Skin epidermis (tissue), 12 donors: ENCODE measurements at regions not wholly inside any gene's neighbourhood (a gene's known extent, or its start where the extent isn't known, plus 50 kb on each side); places are given as distances from the start of the nearest gene placed in this dataset.
"Not testable (repeated sequence)": the region's sequence is repeated elsewhere in the genome, so short reads cannot be mapped to it uniquely, and the experiment has no call there.

Experiments
- H3K27ac ChIP-seq, 21 experiments: fragments of 200-600 bp; sonication (generic) in 11 of 21; one replicate each; pipeline ENCODE4 v1.5.0; 2020; ENCODE audit warnings: mild to moderate bottlenecking in 3 of 21, inconsistent platforms in 2 of 21, moderate library complexity in 2 of 21
- H3K4me3 ChIP-seq, 7 experiments: fragments of 200-600 bp; sonication (generic) in 2 of 7; one replicate each; pipeline ENCODE4 v1.5.0; 2020; ENCODE audit warnings: inconsistent platforms in 2 of 7, mild to moderate bottlenecking in 2 of 7, moderate library complexity in 1 of 7

- H3K4me3 ChIP-seq: no peak overlapping the region
- no peak overlapping the region for H3K27ac ChIP-seq
Observed at GRCh38 chr20:48453477-48454093, 374.2 kb downstream of the PREX1 start.

- H3K27ac ChIP-seq: no peak overlapping the region
- H3K4me3 ChIP-seq: no peak overlapping the region
Observed at GRCh38 chr20:48451401-48451800, 376.4 kb downstream of the PREX1 start.

GRCh38 chr20:48448666-48449600 lies 378.9 kb downstream of the PREX1 start:
- no peak overlapping the region for H3K4me3 ChIP-seq
- H3K27ac ChIP-seq: no peak overlapping the region

GRCh38 chr20:48447456-48447855 lies 380.3 kb downstream of the PREX1 start:
- H3K27ac ChIP-seq: no peak overlapping the region
- H3K4me3 ChIP-seq: no peak overlapping the region

GRCh38 chr20:48445827-48446226 lies 382.0 kb downstream of the PREX1 start:
- Histone ChIP-seq H3K27ac (no peak overlapping the region), H3K4me3 (no peak overlapping the region)

GRCh38 chr20:48444249-48444648 lies 383.6 kb downstream of the PREX1 start:
- no peak overlapping the region for H3K27ac ChIP-seq
- H3K4me3 ChIP-seq: no peak overlapping the region

- H3K27ac ChIP-seq: no peak overlapping the region
- H3K4me3 ChIP-seq: no peak overlapping the region
Observed at GRCh38 chr20:48440916-48441315, 386.9 kb downstream of the PREX1 start.

GRCh38 chr20:48440261-48440660 lies 387.5 kb downstream of the PREX1 start:
- not testable (repeated sequence) for H3K27ac ChIP-seq, H3K4me3 ChIP-seq

GRCh38 chr20:48437146-48437545 lies 390.7 kb downstream of the PREX1 start:
- Histone ChIP-seq H3K27ac (no peak overlapping the region), H3K4me3 (no peak overlapping the region)

GRCh38 chr20:48436609-48437008 lies 391.2 kb downstream of the PREX1 start:
- not testable (repeated sequence) for H3K4me3 ChIP-seq, H3K27ac ChIP-seq

- H3K4me3 ChIP-seq: no peak overlapping the region
- H3K27ac ChIP-seq: no peak overlapping the region
Observed at GRCh38 chr20:48433178-48433577, 394.6 kb downstream of the PREX1 start.

GRCh38 chr20:48432494-48432832 lies 395.3 kb downstream of the PREX1 start:
- Histone ChIP-seq H3K27ac (no peak overlapping the region), H3K4me3 (no peak overlapping the region)

GRCh38 chr20:48431653-48432493 lies 395.9 kb downstream of the PREX1 start:
- Histone ChIP-seq H3K4me3 (no peak overlapping the region), H3K27ac (no peak overlapping the region)

- H3K27ac ChIP-seq: no peak overlapping the region
- no peak overlapping the region for H3K4me3 ChIP-seq
Observed at GRCh38 chr20:48426630-48427029, 401.2 kb downstream of the PREX1 start.

GRCh38 chr20:48425817-48426612 lies 401.8 kb downstream of the PREX1 start:
- no peak overlapping the region for H3K27ac ChIP-seq
- H3K4me3 ChIP-seq: no peak overlapping the region

GRCh38 chr20:48425321-48425720 lies 402.5 kb downstream of the PREX1 start:
- H3K27ac ChIP-seq: no peak overlapping the region
- no peak overlapping the region for H3K4me3 ChIP-seq

- no peak overlapping the region for H3K4me3 ChIP-seq
- no peak overlapping the region for H3K27ac ChIP-seq
Observed at GRCh38 chr20:48422242-48422960, 405.4 kb downstream of the PREX1 start.

GRCh38 chr20:48421547-48421946 lies 406.3 kb downstream of the PREX1 start:
- Histone ChIP-seq H3K4me3 (no peak overlapping the region), H3K27ac (no peak overlapping the region)

GRCh38 chr20:48420176-48420575 lies 407.6 kb downstream of the PREX1 start:
- Histone ChIP-seq H3K27ac (no peak overlapping the region), H3K4me3 (no peak overlapping the region)
